HepG2 (cell line): ENCODE measurements at regions not wholly inside any gene's neighbourhood (a gene's known extent, or its start where the extent isn't known, plus 50 kb on each side); places are given as distances from the start of the nearest gene placed in this dataset.

Experiments
- ATAC-seq: fragments of 200-7000 bp; cut with Tn5 transposase; 3 replicates; pipeline ENCODE4 v1.9.1; 2020; ENCODE audit warnings: mild to moderate bottlenecking, moderate library complexity
- BruUV-seq: library from RNA; stranded (reverse); fragments of 400-500 nt; replicated peaks from 2 replicates; lab custom pipeline; 2021; lab: Mats Ljungman, UMichigan
- CTCF ChIA-PET: fragments of 300-600 bp; formaldehyde crosslinking; extraction: SDS; loops from one replicate; lab custom pipeline; 2021; ENCODE audit warnings: low total read pairs, inconsistent platforms, low intra/inter-chr PET ratio; lab: Yijun Ruan, JAX
- POLR2A ChIA-PET: fragments of 350-600 bp; sonication (Branson Sonifier 250); formaldehyde crosslinking; loops from one replicate; lab custom pipeline; 2020; ENCODE audit warnings: antibody characterized with exemption, inconsistent platforms; lab: Yijun Ruan, JAX
- DNase-seq: peaks from one replicate; pipeline ENCODE4 v3.0.0-alpha.2; 2015; ENCODE audit warnings: low spot score
- FAIRE-seq: peaks from 3 replicates; lab custom pipeline; 2011; peaks lifted over from hg19 to GRCh38; lab: Jason Lieb, UNC
- H2AFZ ChIP-seq: one replicate; pipeline ENCODE4 v1.6.1; 2011; ENCODE audit warnings: low read length, inconsistent platforms
- H3K27ac ChIP-seq: fragments of 300-600 bp; 3 replicates; pipeline ENCODE4 v1.8.0; 2011; ENCODE audit warnings: mixed run types, mild to moderate bottlenecking, mixed read lengths, low read length, inconsistent platforms; ENCODE audit not compliant: insufficient read depth; ENCODE audit errors: extremely low read length
- H3K27me3 ChIP-seq, 2 experiments: fragments of 200-600 bp in 1 of 2; 2 replicates in 1 of 2; 3 replicates in 1 of 2; pipeline versions ENCODE4 v1.6.0 to v1.8.0; 2011; ENCODE audit warnings: low read length in 2 of 2, mild to moderate bottlenecking in 2 of 2, moderate library complexity in 2 of 2, inconsistent platforms in 1 of 2; ENCODE audit not compliant: insufficient read depth in 2 of 2, control insufficient read depth in 1 of 2
- H3K36me3 ChIP-seq, 2 experiments: fragments of 200-600 bp in 1 of 2; replicated peaks in 1 of 2; 2 replicates in 1 of 2; 3 replicates in 1 of 2; pipeline versions ENCODE4 v1.5.1 to v1.8.0; 2011; ENCODE audit warnings: low read length in 2 of 2, inconsistent platforms in 1 of 2; ENCODE audit not compliant: insufficient read depth in 2 of 2, control insufficient read depth in 1 of 2
- H3K4me1 ChIP-seq: 2 replicates; pipeline ENCODE4 v1.5.1; 2012; ENCODE audit warnings: low read length, inconsistent platforms; ENCODE audit not compliant: insufficient read depth
- H3K4me2 ChIP-seq: 2 replicates; pipeline ENCODE4 v1.6.0; 2011; ENCODE audit warnings: low read depth, low read length, inconsistent platforms
- H3K4me3 ChIP-seq, 3 experiments: fragments of 200-600 bp in 1 of 3; sonication (generic), shearing (Covaris generic) in 1 of 3; replicated peaks in 1 of 3; 2 replicates each; pipeline ENCODE4 v1.5.1; 2011 to 2016; ENCODE audit warnings: low read length in 3 of 3, inconsistent platforms in 2 of 3, low read depth in 2 of 3, mild to moderate bottlenecking in 2 of 3, control low read depth in 1 of 3, mixed read lengths in 1 of 3; ENCODE audit not compliant: insufficient read depth in 1 of 3
- H3K79me2 ChIP-seq: one replicate; pipeline ENCODE4 v1.6.1; 2011; ENCODE audit warnings: low read length, inconsistent platforms; ENCODE audit not compliant: insufficient read depth
- H3K9ac ChIP-seq: 2 replicates; pipeline ENCODE4 v1.6.0; 2011; ENCODE audit warnings: mild to moderate bottlenecking, low read depth, low read length, inconsistent platforms; ENCODE audit not compliant: insufficient read depth
- H3K9me3 ChIP-seq: 2 replicates; pipeline ENCODE4 v1.5.1; 2012; ENCODE audit warnings: mild to moderate bottlenecking, low read length
- H4K20me1 ChIP-seq: 2 replicates; pipeline ENCODE4 v1.6.0; 2011; ENCODE audit warnings: inconsistent platforms, mild to moderate bottlenecking, low read length, moderate library complexity; ENCODE audit not compliant: insufficient read depth
- FOXO4 ChIP-seq: sonication (generic); formaldehyde crosslinking; conservative IDR thresholded peaks from 2 replicates; pipeline ENCODE4 v1.8.1; 2023; ENCODE audit warnings: missing genetic modification reagents
- RXRA ChIP-seq: sonication (generic); formaldehyde crosslinking; IDR thresholded peaks from 2 replicates; pipeline ENCODE4 v1.5.1; 2020; ENCODE audit warnings: missing genetic modification reagents
- SETDB1 ChIP-seq: sonication (generic); formaldehyde crosslinking; IDR thresholded peaks from 2 replicates; pipeline ENCODE4 v1.5.1; 2020; ENCODE audit warnings: missing genetic modification reagents, mild to moderate bottlenecking, borderline replicate concordance
- TBX3 ChIP-seq: fragments of 450-650 bp; IDR thresholded peaks from 2 replicates; pipeline ENCODE4 v1.6.1; 2017; ENCODE audit warnings: antibody characterized with exemption, mild to moderate bottlenecking, inconsistent platforms, borderline replicate concordance
- ZNF281 ChIP-seq: sonication (generic); formaldehyde crosslinking; IDR thresholded peaks from 2 replicates; pipeline ENCODE4 v1.4.0; 2020; ENCODE audit warnings: missing genetic modification reagents, borderline replicate concordance
- ZNF672 ChIP-seq: sonication (generic); formaldehyde crosslinking; IDR thresholded peaks from 2 replicates; pipeline ENCODE4 v1.8.1; 2022; ENCODE audit warnings: missing genetic modification reagents
- ZNF773 ChIP-seq: sonication (generic); formaldehyde crosslinking; IDR thresholded peaks from 2 replicates; pipeline ENCODE4 v1.4.0; 2020; ENCODE audit warnings: missing genetic modification reagents, borderline replicate concordance
- ZNF879 ChIP-seq: sonication (generic); formaldehyde crosslinking; IDR thresholded peaks from 2 replicates; pipeline ENCODE4 v1.8.1; 2023; ENCODE audit warnings: missing genetic modification reagents
- ZNF891 ChIP-seq: sonication (generic); formaldehyde crosslinking; IDR thresholded peaks from 2 replicates; pipeline ENCODE4 v1.5.0; 2020; ENCODE audit warnings: mild to moderate bottlenecking, missing genetic modification reagents
- WGBS: methylation state at CpG from one replicate; pipeline ENCODE4 v1.1.6; 2017; ENCODE audit warnings: low lambda C conversion rate; 5-methylcytosine and 5-hydroxymethylcytosine counted together
- in situ Hi-C: cut with HindIII; loops from 2 replicates; pipeline ENCODE4 v1.10.0; 2017; ENCODE audit warnings: low pct_unique_long_range_greater_than_20kb; ENCODE audit not compliant: extremely low pct_ligation_motif_present
- intact Hi-C: fragments of 100-400 bp; cut with micrococcal nuclease; formaldehyde crosslinking; loops from one replicate; pipeline ENCODE4 v1.10.0; 2022; ENCODE audit not compliant: unreplicated experiment

GRCh38 chr14:85273099-85273677, 256.8 kb upstream of the FLRT2 start:
- Histone ChIP-seq H3K9ac (no peak overlapping the region), H3K36me3 (no peaks in the 10 kb centered on the region), H3K4me3 (no peak overlapping the region), H3K79me2 (no peaks in the 10 kb centered on the region), H3K9me3 (peaks cover 77% of the 10 kb centered on the region), H4K20me1 (no peaks in the 10 kb centered on the region), H3K27me3 (no peaks in the 10 kb centered on the region), H3K4me2 (no peak overlapping the region), H2AFZ (no peak overlapping the region)
- no peak for ATAC-seq
- in situ Hi-C loops: no loop called here
- no peak for FAIRE-seq
- intact Hi-C loops: no loop called here
- WGBS: 6% methylated on average over 5 of the region's 5 CpGs
- ChIA-PET POLR2A (no interaction called here), CTCF (no interaction called here)
- TF ChIP-seq TBX3: no peak
- no peak for TF ChIP-seq ZNF891 (CRISPR knock-in tag)
- no peak for TF ChIP-seq ZNF672 (CRISPR knock-in tag)
- TF ChIP-seq ZNF281 (CRISPR knock-in tag): no peak
- no peak for TF ChIP-seq RXRA (CRISPR knock-in tag)
- TF ChIP-seq ZNF773 (CRISPR knock-in tag): no peak
- TF ChIP-seq FOXO4 (CRISPR knock-in tag): no peak
- TF ChIP-seq ZNF879 (CRISPR knock-in tag): no peak
- no peak for TF ChIP-seq SETDB1
- TF ChIP-seq, all 625 proteins: peak for 0
- Histone ChIP-seq H3K27ac (no peak overlapping the region), H3K4me1 (no peaks in the 10 kb centered on the region)
- BruUV-seq: no TSS peak
- DNase-seq: no peak
